ENCODE measurements at regions not wholly inside any gene's neighbourhood (a gene's known extent, or its start where the extent isn't known, plus 50 kb on each side); places are given as distances from the start of the nearest gene placed in this dataset.

DNA sequence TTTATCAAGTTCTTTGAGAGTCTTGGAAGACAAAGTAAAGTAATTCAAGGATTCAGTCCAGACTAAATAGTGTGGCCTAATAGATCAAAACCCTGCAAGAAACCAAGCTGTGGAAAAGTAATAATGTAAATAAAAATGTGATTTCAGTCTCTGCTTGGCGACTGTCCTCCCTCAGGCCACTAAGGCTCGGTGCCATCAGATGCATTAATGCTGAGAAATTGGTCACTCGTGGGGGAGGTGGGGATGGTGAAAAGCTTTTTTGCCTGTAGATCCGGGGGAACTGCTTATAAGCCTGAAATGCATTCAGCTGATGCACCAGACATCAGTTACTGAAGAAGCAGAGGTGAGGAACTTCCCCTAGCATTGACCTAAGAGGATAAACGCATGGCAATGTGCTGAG lies 182.6 kb upstream of the TBX20 start:
- H2BK20ac ChIP-seq (ENCODE audit: low read depth, low read length): no peak overlapping the region
- no peak overlapping the region for H3K4me2 ChIP-seq (ENCODE audit: low read depth, low read length)
- H3K56ac ChIP-seq (ENCODE audit: extremely low read depth, insufficient read depth, low read length): no peak overlapping the region
- H2BK5ac ChIP-seq (ENCODE audit: low read depth, low read length, poor library complexity, severe bottlenecking): no peak overlapping the region
- dilution Hi-C loops (cut with HindIII; ENCODE audit: low sequenced_read_pairs, unreplicated experiment) (no loop called here), intact Hi-C loops (cut with micrococcal nuclease) (no loop called here), in situ Hi-C loops (cut with MboI; ENCODE audit: low sequenced_read_pairs) (no loop called here)
- no peak overlapping the region for H3K14ac ChIP-seq (replicated peaks; ENCODE audit: low read depth, low read length)
- H3K79me1 ChIP-seq (ENCODE audit: low read depth in 1 of 2, low read length in 2 of 2): no peaks in the 10 kb centered on the region
- H4K91ac ChIP-seq (ENCODE audit: insufficient read depth, low read depth, low read length): no peak overlapping the region
- whole genome bisulfite sequencing, 2 experiments (ENCODE audit: extremely low coverage in 2 of 2, insufficient read length in 1 of 2): 67% methylated on average over 1 of the region's 5 CpGs; no CpG with 5 or more reads in 1 of the 2 experiments
- H4K20me1 ChIP-seq (ENCODE audit: insufficient read depth, low read length): no peaks in the 10 kb centered on the region
- no peak overlapping the region for H2AFZ ChIP-seq (replicated peaks; ENCODE audit: low read length, poor library complexity)
- H3K4me1 ChIP-seq (ENCODE audit: control insufficient read depth, insufficient read depth, low read length): no peaks in the 10 kb centered on the region
- no peaks in the 10 kb centered on the region for H3K27me3 ChIP-seq (ENCODE audit: control insufficient read depth, insufficient read depth, low read length)
- no peak overlapping the region for H3K23ac ChIP-seq (ENCODE audit: low read depth, low read length)
- no peak overlapping the region for H3K18ac ChIP-seq (ENCODE audit: low read depth, low read length)
- H3K36me3 ChIP-seq (ENCODE audit: control insufficient read depth, insufficient read depth, low read length): no peaks in the 10 kb centered on the region
- ChIA-PET CTCF (interaction anchor here (1.0 kb wide), 1 partner anchor 12 kb away, joined by 4 read pairs; no protein-coding TSS in a partner anchor), POLR2A (ENCODE audit: unreplicated experiment) (no interaction called here)
- H2AK5ac ChIP-seq (ENCODE audit: low read depth, low read length): no peak overlapping the region
- H4K8ac ChIP-seq (ENCODE audit: low read depth in 2 of 2, low read length in 2 of 2): no peak overlapping the region
- no peak overlapping the region for H4K5ac ChIP-seq (ENCODE audit: low read depth, low read length)
- no peaks in the 10 kb centered on the region for H3K9me1 ChIP-seq (ENCODE audit: insufficient read depth, low read length)
- no peaks in the 10 kb centered on the region for H3K9me3 ChIP-seq (ENCODE audit: control insufficient read depth, insufficient read depth, low read length)
- TF ChIP-seq RCOR1 (IDR thresholded peaks at IDR 0.05; ENCODE audit: insufficient replicate concordance, low read length) (no peak), BHLHE40 (IDR thresholded peaks at IDR 0.05; ENCODE audit: low read depth, low read length) (no peak), CHD1 (IDR thresholded peaks at IDR 0.05; ENCODE audit: low read depth, low read length) (no peak), FOS (IDR thresholded peaks at IDR 0.05; ENCODE audit: low read depth, low read length) (no peak), RAD21 (IDR thresholded peaks at IDR 0.05; ENCODE audit: low read length) (no peak), NFE2L2 (IDR thresholded peaks at IDR 0.05; ENCODE audit: low read depth, low read length) (no peak), CEBPB (IDR thresholded peaks at IDR 0.05; ENCODE audit: low read depth, low read length) (no peak), MXI1 (IDR thresholded peaks at IDR 0.05; ENCODE audit: borderline replicate concordance, low read depth, low read length) (no peak), SMC3 (IDR thresholded peaks at IDR 0.05; ENCODE audit: low read depth, low read length) (no peak), POLR2A (IDR thresholded peaks at IDR 0.05; ENCODE audit: low read depth, low read length) (no peak), RFX5 (IDR thresholded peaks at IDR 0.05; ENCODE audit: low read depth, low read length) (no peak), MAZ (IDR thresholded peaks at IDR 0.05; ENCODE audit: borderline replicate concordance, low read depth, low read length) (no peak), MAFK (IDR thresholded peaks at IDR 0.05; ENCODE audit: low read depth, low read length) (no peak)
- TF ChIP-seq, protein P1, sequence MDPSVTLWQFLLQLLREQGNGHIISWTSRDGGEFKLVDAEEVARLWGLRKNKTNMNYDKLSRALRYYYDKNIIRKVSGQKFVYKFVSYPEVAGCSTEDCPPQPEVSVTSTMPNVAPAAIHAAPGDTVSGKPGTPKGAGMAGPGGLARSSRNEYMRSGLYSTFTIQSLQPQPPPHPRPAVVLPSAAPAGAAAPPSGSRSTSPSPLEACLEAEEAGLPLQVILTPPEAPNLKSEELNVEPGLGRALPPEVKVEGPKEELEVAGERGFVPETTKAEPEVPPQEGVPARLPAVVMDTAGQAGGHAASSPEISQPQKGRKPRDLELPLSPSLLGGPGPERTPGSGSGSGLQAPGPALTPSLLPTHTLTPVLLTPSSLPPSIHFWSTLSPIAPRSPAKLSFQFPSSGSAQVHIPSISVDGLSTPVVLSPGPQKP (IDR thresholded peaks at IDR 0.05; ENCODE audit: borderline replicate concordance, low read depth, low read length): no peak
- TF ChIP-seq, protein P2, sequence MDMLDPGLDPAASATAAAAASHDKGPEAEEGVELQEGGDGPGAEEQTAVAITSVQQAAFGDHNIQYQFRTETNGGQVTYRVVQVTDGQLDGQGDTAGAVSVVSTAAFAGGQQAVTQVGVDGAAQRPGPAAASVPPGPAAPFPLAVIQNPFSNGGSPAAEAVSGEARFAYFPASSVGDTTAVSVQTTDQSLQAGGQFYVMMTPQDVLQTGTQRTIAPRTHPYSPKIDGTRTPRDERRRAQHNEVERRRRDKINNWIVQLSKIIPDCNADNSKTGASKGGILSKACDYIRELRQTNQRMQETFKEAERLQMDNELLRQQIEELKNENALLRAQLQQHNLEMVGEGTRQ (IDR thresholded peaks at IDR 0.05; ENCODE audit: low read depth, low read length): no peak
- TF ChIP-seq, protein P3, sequence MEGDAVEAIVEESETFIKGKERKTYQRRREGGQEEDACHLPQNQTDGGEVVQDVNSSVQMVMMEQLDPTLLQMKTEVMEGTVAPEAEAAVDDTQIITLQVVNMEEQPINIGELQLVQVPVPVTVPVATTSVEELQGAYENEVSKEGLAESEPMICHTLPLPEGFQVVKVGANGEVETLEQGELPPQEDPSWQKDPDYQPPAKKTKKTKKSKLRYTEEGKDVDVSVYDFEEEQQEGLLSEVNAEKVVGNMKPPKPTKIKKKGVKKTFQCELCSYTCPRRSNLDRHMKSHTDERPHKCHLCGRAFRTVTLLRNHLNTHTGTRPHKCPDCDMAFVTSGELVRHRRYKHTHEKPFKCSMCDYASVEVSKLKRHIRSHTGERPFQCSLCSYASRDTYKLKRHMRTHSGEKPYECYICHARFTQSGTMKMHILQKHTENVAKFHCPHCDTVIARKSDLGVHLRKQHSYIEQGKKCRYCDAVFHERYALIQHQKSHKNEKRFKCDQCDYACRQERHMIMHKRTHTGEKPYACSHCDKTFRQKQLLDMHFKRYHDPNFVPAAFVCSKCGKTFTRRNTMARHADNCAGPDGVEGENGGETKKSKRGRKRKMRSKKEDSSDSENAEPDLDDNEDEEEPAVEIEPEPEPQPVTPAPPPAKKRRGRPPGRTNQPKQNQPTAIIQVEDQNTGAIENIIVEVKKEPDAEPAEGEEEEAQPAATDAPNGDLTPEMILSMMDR (conservative IDR thresholded peaks at IDR 0.05; ENCODE audit: low read depth, low read length): no peak
- ATAC-seq (ENCODE audit: low read depth): no peak
- no peak for DNase-seq
- H2AK9ac ChIP-seq (replicated peaks; ENCODE audit: low read depth, low read length, poor library complexity): no peak overlapping the region
- no TSS peak for BruUV-seq (replicated peaks)
- H2BK15ac ChIP-seq (ENCODE audit: low read depth, low read length): no peak overlapping the region
- H2BK120ac ChIP-seq (ENCODE audit: low read depth, low read length): no peak overlapping the region
- H3K9ac ChIP-seq (ENCODE audit: low read depth, low read length): no peak overlapping the region
- H3K4me3 ChIP-seq (ENCODE audit: insufficient read depth, low read depth, low read length): no peak overlapping the region
- H3K4ac ChIP-seq (ENCODE audit: low read depth, low read length): no peak overlapping the region
- no peak overlapping the region for H3K27ac ChIP-seq (ENCODE audit: insufficient read depth, low read length)

All from IMR-90 (cell line).